HEK293T (cell line): ENCODE measurements at regions not wholly inside any gene's neighbourhood (a gene's known extent, or its start where the extent isn't known, plus 50 kb on each side); places are given as distances from the start of the nearest gene placed in this dataset.
"Not testable (repeated sequence)": the region's sequence is repeated elsewhere in the genome, so short reads cannot be mapped to it uniquely, and the experiment has no call there.

ENCODE experiments used
- CTCF ChIA-PET: fragments of 350-600 bp; formaldehyde crosslinking; extraction: SDS; loops from one replicate; lab custom pipeline; 2021; ENCODE audit warnings: antibody characterized with exemption, inconsistent platforms; lab: Yijun Ruan, JAX
- POLR2A ChIA-PET: fragments of 350-600 bp; formaldehyde crosslinking; extraction: SDS; loops from one replicate; lab custom pipeline; 2020; ENCODE audit warnings: antibody characterized with exemption, inconsistent platforms; lab: Yijun Ruan, JAX
- DNase-seq: peaks from one replicate; pipeline ENCODE4 v3.0.0; 2012; ENCODE audit warnings: mixed read lengths; ENCODE audit errors: extremely low spot score
- ARNT ChIP-seq: fragments of 450-650 bp; IDR thresholded peaks from 2 replicates; pipeline ENCODE4 v1.6.1; 2017; ENCODE audit warnings: mild to moderate bottlenecking
- BHLHE40 ChIP-seq: fragments of 450-650 bp; IDR thresholded peaks from 2 replicates; pipeline ENCODE4 v1.6.1; 2016; ENCODE audit warnings: mild to moderate bottlenecking, moderate library complexity, borderline replicate concordance
- CTBP1 ChIP-seq: fragments of 450-650 bp; IDR thresholded peaks from 2 replicates; pipeline ENCODE4 v1.6.1; 2016; ENCODE audit warnings: borderline replicate concordance
- ELF4 ChIP-seq: fragments of 450-650 bp; IDR thresholded peaks from 2 replicates; pipeline ENCODE4 v1.6.1; 2017; ENCODE audit warnings: antibody characterized with exemption
- FOXA1 ChIP-seq: fragments of 450-650 bp; IDR thresholded peaks from 2 replicates; pipeline ENCODE4 v1.6.1; 2016; ENCODE audit warnings: mild to moderate bottlenecking
- FOXK2 ChIP-seq: fragments of 450-650 bp; IDR thresholded peaks from 2 replicates; pipeline ENCODE4 v1.6.1; 2016; ENCODE audit warnings: mild to moderate bottlenecking
- FOXM1 ChIP-seq: fragments of 450-650 bp; IDR thresholded peaks from 2 replicates; pipeline ENCODE4 v1.6.1; 2017; ENCODE audit warnings: mild to moderate bottlenecking, borderline replicate concordance
- HDGF ChIP-seq: fragments of 450-650 bp; IDR thresholded peaks from 2 replicates; pipeline ENCODE4 v1.6.1; 2017; ENCODE audit warnings: antibody characterized with exemption, borderline replicate concordance
- L3MBTL2 ChIP-seq: fragments of 450-650 bp; conservative IDR thresholded peaks from 2 replicates; pipeline ENCODE4 v1.6.1; 2016; ENCODE audit warnings: mild to moderate bottlenecking
- LEF1 ChIP-seq: fragments of 450-650 bp; IDR thresholded peaks from 2 replicates; pipeline ENCODE4 v1.6.1; 2017; ENCODE audit warnings: mild to moderate bottlenecking, borderline replicate concordance
- NFRKB ChIP-seq: fragments of 450-650 bp; IDR thresholded peaks from 2 replicates; pipeline ENCODE4 v1.6.1; 2016; ENCODE audit warnings: mild to moderate bottlenecking, moderate library complexity
- SP1 ChIP-seq: fragments of 450-650 bp; IDR thresholded peaks from 2 replicates; pipeline ENCODE4 v1.6.1; 2017
- SUZ12 ChIP-seq: fragments of 450-650 bp; IDR thresholded peaks from 2 replicates; pipeline ENCODE4 v1.6.1; 2016; ENCODE audit warnings: mild to moderate bottlenecking
- TARDBP ChIP-seq: fragments of 450-650 bp; IDR thresholded peaks from 2 replicates; pipeline ENCODE4 v1.6.1; 2016
- ZNF384 ChIP-seq: fragments of 450-650 bp; IDR thresholded peaks from 2 replicates; pipeline ENCODE4 v1.6.1; 2016
- TF ChIP-seq, protein P1 (sequence below): fragments of 450-650 bp; IDR thresholded peaks from 2 replicates; pipeline ENCODE4 v1.6.1; 2016

DNA sequence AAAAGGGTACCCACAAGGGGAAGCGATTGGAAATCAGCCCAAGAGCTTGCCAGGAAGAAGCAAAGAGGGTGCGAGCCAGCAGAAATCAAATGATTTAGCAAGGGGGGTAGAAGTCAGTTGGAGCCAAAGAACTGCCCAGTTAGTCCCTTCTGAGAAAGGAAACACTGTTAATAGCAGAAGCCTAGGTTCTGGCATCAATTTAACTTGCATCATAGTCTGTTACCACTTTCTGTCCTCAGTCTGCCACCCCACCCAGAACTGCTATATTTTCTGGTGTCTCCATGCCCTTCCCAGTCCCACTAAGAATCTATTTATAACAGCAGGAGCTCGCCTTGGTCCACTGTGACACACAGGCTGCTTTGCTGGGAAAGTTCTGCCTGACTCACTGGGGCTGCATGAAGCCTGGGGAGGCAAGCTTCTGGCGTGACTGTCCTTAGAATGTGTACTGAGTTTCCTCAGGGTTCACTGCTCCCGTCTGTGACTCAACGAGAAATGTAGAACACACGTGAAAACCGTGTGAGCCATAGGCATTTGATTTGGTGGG is 157.8 kb upstream of the TTC29 start:
- POLR2A ChIA-PET = no interaction called here
- CTCF ChIA-PET = interaction anchor here (0.7 to 0.9 kb wide), 2 partner anchors 84 to 493 kb away, joined by 3 read pairs; no protein-coding TSS in a partner anchor
- DNase-seq = no peak
- TF ChIP-seq NFRKB (no peak), ZNF384 (no peak), LEF1 (no peak), CTBP1 (no peak), SP1 (no peak), FOXK2 (no peak), TARDBP (no peak), BHLHE40 (no peak), FOXA1 (no peak), FOXM1 (no peak), HDGF (no peak), ARNT (no peak)
- TF ChIP-seq, protein P1, sequence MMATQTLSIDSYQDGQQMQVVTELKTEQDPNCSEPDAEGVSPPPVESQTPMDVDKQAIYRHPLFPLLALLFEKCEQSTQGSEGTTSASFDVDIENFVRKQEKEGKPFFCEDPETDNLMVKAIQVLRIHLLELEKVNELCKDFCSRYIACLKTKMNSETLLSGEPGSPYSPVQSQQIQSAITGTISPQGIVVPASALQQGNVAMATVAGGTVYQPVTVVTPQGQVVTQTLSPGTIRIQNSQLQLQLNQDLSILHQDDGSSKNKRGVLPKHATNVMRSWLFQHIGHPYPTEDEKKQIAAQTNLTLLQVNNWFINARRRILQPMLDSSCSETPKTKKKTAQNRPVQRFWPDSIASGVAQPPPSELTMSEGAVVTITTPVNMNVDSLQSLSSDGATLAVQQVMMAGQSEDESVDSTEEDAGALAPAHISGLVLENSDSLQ = no peak

DNA sequence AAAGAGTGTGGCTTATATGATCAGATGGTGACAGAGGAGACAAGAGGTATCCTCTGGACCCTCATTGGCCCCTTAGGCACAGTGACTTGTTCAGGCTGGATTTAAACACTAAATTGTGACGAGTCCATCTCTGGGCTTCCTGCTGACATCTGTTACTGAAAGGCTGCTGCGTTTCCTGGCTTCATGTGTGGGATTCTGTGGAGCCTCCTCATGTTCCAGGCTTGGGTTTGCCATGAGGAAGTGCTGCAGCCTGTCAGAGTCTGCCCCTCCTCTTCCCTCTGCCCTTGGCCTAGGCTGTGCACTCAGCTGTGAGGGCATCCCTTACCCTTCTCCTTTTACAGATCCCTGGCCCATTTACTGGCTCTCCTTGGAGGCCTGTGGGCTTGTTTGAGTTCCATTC is 159.1 kb upstream of the TTC29 start:
- POLR2A ChIA-PET = no interaction called here
- no peak for DNase-seq
- TF ChIP-seq FOXM1 (no peak), ZNF384 (no peak), FOXK2 (no peak), FOXA1 (no peak), NFRKB (no peak), L3MBTL2 (no peak)
- CTCF ChIA-PET = no interaction called here

DNA sequence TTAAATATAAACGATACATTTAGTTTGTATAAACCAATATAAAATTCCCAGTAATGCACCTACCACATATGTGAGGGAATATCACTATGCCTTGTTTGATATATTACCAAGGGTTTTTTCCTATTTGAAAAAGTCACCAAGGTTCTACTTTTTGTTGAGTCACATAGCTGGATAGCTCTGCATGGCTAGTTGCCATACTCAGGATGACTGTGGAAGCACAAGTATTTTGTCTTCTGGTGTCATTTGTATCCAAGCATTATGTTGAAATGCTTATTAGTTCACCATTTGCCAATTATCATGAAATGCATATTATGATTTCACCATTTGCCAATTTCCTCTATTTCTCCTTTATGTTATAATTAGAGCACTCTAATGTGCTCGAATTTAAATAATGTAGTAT is 162.7 kb upstream of the TTC29 start:
- TF ChIP-seq SUZ12 (no peak), HDGF (no peak), ZNF384 (no peak), BHLHE40 (no peak), NFRKB (no peak), LEF1 (no peak), ELF4 (no peak), ARNT (no peak), TARDBP (no peak), FOXM1 (no peak), FOXK2 (no peak), FOXA1 (no peak), L3MBTL2 (no peak), CTBP1 (no peak), SP1 (no peak)
- TF ChIP-seq, protein P1 = no peak
- no peak for DNase-seq
- CTCF ChIA-PET = interaction anchor here (1.1 to 1.2 kb wide), 2 partner anchors 11 to 90 kb away, joined by 3 to 4 read pairs; no protein-coding TSS in a partner anchor

DNA sequence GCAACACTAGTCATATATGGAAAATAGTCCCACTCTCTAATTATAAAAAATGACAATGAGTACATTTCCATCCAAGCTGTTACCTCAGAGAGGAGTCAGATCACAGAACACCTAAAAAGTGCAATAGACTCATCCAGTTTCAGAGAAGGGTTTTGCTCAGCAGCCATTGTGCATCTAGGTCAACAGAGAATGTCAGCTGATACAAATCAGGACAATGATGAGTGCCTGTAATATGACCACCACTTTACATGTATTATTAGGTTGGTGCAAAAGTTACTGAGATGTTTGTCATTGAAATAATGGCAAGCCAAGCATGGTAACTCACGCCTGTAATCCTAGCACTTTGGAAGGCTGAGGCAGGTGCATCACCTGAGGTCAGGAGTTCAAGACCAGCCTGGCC is 164.1 kb upstream of the TTC29 start:
- DNase-seq = no peak
- ChIA-PET CTCF (no interaction called here), POLR2A (no interaction called here)
- TF ChIP-seq LEF1 (no peak), BHLHE40 (no peak), ELF4 (no peak), ZNF384 (no peak), FOXA1 (no peak), SUZ12 (no peak), ARNT (no peak), CTBP1 (no peak), HDGF (no peak), FOXK2 (no peak), NFRKB (no peak), L3MBTL2 (no peak), SP1 (no peak), FOXM1 (no peak)

More for the DNA sequence above, 162.7 kb upstream of the TTC29 start:
- POLR2A ChIA-PET = no interaction called here

DNA sequence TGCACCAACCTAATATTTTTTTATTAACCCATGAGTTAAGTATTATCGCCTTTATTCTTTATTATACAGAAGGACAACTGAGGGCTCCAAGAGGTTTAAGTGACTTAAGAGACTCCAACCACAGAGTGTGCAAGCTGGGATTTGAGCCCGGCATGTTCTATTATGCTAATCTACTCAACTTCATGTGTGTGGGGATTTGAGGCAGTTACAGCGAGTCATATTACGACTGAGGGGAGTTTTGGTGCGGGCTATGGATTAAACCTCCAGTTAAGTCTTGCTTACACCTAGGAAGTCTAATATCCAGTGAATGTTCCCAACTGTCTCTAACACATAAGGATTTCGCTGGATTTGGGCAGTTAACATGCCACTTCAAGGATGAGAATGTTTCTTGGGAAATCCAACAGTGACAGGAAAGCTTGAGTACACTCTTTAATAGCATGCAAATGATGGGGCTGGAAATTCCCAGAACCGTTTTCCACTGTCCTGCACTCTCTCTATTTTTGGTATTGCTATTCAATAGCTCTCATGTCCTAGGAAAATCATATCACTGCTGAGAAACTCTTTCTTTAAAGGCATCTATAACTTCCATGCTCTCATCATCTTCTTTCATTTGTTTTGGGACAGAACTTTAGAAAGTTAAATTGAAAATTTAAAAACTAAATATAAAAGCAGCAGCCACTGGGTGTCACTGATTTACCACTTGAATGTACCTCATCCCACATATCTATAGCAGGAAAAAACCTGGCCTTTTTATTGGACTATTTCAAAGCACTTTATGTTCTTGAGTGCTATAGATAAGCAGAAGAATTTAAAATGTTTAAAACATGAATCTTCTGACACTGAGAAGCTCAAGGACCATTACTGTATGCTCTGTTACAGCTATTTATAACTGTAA is 165.1 kb upstream of the TTC29 start:
- ChIA-PET CTCF (interaction anchor here (0.5 to 0.7 kb wide), 2 partner anchors 481 to 1775 kb away, joined by 3 read pairs; no protein-coding TSS in a partner anchor), POLR2A (no interaction called here)

DNA sequence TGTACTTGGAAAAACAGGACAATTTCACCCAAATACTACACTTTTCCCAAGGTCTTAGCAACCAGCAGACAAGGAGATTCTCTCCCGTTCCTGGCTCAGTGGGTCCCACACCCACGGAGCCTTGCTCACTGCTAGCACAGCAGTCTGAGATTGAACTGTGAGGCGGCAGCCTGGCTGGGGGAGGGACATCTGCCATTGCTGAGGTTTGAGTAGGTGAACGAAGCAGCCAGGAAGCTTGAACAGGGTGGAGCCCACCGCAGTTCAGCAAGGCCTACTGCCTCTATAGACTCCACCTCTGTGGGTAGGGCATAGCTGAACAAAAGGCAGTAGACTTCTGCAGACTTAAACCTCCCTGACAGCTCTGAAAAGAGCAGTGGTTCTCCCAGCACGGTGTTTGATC is 166.5 kb upstream of the TTC29 start:
- CTCF ChIA-PET, POLR2A ChIA-PET, DNase-seq: not testable (repeated sequence)

More for the DNA sequence above, 165.1 kb upstream of the TTC29 start:
- DNase-seq = no peak
- TF ChIP-seq SUZ12 (no peak), FOXK2 (no peak), CTBP1 (no peak), LEF1 (no peak), NFRKB (no peak), ZNF384 (no peak), BHLHE40 (no peak), HDGF (no peak), ELF4 (no peak), TARDBP (no peak), FOXA1 (no peak), L3MBTL2 (no peak), FOXM1 (no peak)
- TF ChIP-seq, protein P1 = no peak
